HG03103 (cell line): ENCODE measurements at regions not wholly inside any gene's neighbourhood (a gene's known extent, or its start where the extent isn't known, plus 50 kb on each side); places are given as distances from the start of the nearest gene placed in this dataset.

Source experiments
- ATAC-seq: cut with Tn5 transposase; IDR thresholded peaks from one replicate; pipeline ENCODE4 v1.9.1; 2021; ENCODE audit warnings: low read depth; ENCODE audit not compliant: unreplicated experiment

DNA sequence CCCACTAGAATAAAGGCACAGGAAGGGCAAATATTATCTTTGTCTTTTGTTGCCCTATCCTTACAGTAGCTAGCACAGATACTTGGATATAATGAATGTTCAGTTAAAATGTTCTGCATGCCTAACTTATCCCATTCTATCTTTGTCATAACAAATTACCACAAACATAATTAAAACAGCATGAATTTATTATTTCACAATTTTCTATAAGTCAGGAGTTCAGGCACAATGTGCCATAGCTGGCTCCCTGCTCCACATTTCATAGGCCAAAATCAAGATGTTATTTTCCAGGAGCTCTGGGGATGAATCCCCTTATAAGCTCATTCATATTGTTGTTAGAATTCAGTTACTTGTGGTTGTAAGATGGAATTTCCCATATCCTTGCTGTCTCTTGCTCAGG is 975.5 kb downstream of the IGSF11 start:
- no peak for ATAC-seq

DNA sequence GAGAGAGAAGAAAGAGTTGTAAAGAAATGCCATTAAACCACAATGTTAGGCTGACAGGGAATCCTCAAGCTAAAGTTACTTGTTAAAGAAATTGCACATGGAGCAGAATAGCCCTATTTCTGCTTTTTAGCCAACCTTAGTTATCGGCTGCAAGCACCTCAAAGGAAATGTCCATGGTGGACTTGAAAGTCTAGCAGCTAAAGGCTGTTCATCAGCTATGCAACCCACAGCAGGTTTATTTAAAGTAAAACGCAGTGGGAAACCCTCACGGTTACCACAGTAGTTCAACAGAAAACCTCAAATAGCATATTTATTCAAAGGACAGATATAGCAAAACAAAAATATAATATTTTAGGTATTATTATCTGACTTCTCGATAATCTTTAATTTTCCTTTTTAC is 967.2 kb downstream of the IGSF11 start:
- ATAC-seq: no peak

DNA sequence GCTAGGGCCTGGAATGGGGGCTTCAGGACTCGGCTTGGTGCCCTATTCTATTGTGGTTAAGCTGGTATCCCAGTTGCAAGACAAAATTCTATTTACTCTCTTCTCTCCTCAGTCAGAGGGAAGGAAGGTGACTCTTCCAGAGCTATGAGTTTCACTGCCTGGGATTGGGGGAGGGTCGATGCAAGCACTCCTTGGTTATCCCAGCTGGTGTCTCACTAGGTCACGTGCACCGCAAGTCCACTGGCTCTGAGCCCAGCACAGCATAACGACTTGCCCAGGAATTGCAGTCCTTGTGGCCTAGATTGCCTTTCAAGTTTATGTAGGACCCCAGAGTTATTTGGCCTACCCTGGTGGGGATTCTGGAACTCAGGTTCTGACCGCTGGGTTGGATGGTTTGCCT is 958.8 kb downstream of the IGSF11 start:
- no peak for ATAC-seq

DNA sequence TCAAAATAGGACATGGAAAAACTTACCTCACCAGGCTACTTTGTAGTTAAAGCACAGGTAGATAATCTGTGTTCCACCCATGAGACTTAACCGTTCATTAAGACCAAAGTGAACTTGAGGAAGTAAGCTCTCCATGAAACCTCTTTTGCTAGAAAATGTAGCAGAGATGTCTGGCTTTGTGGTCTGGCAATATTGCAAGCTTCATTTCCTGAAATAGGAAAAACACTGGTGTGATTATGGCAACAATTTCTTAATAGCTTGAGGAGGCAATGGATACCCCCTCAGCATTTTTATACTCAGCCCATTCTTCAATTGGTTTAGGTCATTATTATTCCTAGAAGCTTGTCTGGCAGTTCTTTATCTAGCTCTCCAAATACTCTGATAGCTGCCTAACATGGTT is 957.3 kb downstream of the IGSF11 start:
- no peak for ATAC-seq

DNA sequence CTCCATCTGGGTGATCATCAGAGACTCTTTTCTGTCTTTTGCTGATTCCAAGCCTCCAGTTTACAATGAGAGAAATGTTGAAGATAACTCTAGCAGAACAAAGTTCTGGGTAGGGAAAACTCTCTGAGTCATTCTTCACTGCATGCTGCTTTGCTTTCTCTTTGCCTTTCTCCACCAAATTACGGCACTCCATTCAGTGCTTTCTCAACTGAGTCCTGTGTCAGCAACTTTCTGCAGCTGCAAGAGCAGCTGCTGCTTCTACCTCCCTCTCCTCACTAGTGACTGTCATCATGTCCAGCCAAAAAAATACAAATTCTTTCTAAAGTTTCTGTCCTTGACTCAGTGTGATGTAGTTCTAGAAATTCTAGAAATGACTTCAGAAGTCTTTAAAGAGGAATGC is 953.8 kb downstream of the IGSF11 start:
- no peak for ATAC-seq

DNA sequence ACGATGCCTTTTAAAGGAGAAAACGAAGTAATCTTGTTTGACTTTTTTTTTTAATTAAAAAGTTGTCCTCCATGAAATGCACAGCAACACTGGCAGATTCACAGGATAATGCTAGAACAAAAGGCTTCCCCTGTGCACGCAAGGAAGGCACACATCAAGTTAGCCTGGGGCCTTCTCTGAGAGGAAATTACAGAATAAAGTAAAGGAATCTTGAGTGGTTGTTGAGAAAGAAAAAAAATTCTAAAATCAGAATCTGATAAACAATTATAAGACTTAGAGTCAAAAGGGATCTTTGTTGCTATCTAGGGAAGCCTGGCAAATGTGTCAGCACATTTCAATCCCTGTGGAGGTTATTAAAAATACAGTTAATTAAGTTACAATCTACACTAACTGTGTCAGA is 946.0 kb downstream of the IGSF11 start:
- no peak for ATAC-seq

DNA sequence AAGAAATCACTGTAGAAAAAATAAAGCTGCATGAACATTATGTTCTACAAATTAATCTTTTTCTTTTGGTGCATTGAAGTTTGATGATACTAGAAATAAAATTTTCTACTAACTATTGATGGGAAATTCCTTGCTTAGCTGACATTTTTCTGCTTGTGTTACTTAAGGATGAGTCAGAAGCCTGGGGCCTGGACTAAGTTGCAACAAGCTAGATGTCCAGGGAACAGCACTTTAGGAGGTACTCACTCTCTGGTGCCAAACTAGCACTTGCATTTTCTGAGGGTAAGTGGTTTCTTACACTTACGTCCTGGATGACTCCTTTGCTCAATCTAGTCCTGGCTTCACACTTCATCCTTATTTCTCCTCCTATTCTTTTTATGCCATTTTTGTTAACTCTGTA is 945.1 kb downstream of the IGSF11 start:
- no peak for ATAC-seq

DNA sequence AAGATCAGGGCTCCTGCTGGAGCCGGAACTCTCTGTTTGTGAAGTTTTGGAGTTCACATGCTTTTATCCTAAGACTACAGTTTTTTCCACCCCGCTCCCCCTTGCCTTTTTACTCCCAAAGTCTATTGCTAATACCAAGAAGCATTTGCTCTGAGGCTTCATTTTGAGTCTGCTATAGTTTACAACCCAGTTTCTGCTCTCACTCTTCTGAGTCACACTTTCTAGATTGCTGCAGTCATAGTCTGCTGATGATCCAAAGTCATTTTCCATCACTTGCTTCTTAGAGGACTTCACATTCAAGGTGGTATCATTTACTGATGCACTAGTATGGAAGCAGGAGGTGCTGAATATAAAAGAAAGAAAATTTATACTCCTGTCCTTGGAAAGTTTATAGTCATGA is 937.4 kb downstream of the IGSF11 start:
- no peak for ATAC-seq

DNA sequence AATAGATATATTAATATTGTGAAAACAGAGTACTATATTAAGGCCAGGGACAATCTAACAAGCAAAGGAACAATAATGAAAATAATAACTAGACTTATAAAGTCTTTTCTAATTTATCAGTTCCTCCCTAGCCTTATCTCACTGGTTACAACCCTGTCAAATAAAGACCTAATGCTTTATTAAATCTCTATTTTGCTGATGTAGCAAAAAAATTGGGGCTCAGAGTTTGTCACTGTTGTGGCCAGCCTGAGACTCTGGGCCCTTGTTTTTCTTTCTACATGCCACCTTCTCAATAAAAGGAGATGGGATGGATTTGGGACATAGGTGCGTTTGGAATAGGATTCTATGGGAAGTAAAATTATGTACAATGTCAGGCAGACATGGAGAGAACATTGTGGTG is 937.0 kb downstream of the IGSF11 start:
- no peak for ATAC-seq

DNA sequence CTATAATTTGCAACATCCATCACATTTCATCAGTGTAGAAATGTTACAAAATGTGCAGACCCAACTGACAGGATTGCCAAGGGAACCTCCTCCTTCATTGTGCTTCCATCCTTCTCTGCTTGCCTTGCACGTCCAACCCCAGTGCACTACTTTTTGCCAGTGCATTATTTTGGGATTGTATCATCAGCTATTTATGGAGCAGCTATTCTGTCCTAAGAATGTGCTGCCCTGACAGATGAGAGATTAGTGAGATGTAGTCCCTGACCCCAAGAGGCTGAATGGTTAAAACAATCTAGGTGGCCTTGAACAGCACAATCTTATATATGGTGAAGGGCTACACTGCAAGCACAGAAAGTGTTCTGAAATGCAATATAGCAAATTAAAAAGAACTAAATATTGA is 935.8 kb downstream of the IGSF11 start:
- no peak for ATAC-seq

DNA sequence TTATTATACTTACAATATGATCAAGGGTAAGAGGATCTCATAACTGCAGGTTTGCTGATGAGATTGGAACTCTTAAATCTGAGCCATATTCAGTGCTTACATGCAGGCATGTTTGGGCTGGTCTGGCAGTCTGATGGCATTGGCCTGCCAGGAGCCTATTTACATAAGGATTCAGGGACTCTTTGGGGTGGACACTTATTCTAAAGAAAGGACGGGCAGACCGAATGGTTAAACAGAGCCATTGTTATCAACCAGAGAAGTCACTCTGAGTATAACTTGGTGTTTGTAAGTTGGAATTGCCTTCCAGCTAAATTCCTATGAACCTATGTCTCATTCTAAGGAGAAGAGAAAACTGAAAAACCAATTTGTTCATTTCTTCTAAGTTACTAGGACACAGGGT is 932.8 kb downstream of the IGSF11 start:
- ATAC-seq: no peak

DNA sequence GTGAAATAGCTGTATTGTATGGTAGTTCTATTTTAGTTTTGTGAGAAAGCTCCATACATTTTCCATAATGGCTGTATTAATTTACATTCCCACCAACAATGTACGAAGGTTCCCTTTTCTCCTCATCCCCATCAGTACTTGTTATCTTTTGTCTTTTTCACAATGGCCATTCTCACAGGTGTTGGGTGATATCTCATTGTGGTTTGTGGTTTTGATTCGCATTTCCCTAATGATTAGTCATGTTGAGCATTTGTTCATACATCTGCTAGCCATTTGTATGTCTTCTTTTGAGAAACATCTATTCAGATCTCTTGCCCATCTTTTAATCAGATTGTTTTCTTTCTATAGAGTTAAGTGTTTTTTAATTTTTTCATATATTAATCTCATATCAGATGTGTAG is 931.9 kb downstream of the IGSF11 start:
- no peak for ATAC-seq

DNA sequence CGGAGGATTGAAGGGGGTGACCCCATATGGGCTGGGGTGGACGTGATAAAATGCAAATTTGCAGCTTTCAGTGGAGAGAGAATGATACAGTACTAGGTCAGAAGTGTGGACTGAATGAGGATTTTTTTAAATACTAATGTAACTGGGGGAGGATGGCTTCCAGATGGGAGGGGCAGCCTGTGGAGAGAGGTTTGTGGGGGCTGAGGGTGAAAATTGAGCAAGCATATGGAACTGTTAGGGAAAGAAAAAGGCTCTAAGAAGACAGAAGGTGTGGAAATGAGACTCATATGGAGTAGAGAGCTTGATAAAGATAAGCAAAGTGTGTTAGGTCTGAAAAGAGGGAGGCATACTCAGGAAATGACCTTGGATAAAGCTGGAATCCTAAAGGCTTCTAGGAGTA is 926.4 kb downstream of the IGSF11 start:
- no peak for ATAC-seq

DNA sequence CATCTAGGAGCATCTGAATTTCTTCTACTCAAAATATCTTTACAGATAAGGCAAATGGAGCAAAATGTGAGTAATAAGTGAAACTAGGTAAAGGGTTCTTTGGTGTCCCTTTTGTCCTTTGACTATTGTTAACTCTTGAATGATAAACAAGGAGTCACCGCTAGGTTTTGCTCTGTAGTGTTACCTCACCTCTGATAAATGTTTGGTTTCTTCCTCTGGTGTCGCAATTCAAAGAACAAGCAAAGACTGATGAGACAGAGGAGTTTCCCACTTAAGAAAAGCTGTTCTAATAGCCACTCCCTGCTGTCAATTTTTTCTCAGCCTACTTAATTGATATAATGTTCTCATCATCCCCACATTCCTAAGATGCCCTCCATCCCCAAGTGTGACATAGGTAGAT is 925.9 kb downstream of the IGSF11 start:
- ATAC-seq: no peak

DNA sequence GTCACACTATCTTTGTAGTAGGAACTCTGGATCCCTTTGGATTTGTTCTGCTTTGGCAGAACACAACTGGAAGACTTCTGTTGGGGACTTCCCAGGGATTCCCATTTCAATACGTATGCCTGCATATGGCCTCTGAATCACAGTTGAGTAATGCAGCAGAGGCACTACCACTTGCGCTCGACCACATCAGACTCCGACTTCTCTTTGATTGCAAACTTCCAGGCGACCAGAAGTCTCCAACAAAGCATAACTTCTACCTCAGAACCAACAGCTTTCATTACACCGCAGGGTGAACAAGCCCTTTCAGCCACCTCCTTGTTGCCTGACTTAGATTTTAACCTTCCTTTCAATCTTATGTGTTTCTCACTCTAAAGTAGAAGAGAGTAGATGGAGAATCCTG is 924.4 kb downstream of the IGSF11 start:
- no peak for ATAC-seq

DNA sequence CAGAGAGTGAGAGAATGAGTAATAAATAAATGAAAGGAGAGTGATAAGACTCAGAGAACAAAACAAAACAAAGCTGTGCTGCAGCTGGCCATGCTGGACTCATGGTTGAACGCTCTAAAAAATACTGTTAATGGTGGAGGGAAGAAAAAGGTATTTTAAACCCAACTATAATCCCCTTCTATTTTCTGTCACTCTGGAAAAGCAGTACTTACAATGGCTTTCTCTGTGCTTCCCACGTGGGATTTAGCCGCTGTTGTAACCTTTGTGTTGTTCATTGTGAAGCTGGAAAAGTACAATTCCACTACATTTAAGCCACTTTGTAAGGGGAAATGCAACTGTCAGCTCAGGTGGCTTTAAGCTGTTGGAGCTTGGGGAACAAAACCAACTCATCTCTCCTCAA is 917.7 kb downstream of the IGSF11 start:
- no peak for ATAC-seq

DNA sequence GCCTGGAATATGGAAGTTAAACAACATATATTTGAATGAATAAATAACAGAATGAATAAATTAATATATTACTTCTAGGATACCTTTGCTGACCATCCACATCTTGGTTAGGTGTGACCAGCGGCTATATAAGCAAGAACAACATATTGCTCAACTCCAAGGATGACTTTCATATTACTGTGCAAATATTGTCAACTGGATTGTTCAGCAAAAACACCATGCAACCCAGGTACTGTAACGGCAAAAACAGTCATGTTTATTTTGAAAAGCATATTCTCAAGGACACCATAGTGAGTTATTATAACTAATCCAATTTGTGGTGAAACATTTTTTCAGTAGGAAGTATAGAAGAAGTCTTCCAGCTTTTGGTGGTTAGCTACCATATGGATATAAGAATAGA is 907.9 kb downstream of the IGSF11 start:
- no peak for ATAC-seq

DNA sequence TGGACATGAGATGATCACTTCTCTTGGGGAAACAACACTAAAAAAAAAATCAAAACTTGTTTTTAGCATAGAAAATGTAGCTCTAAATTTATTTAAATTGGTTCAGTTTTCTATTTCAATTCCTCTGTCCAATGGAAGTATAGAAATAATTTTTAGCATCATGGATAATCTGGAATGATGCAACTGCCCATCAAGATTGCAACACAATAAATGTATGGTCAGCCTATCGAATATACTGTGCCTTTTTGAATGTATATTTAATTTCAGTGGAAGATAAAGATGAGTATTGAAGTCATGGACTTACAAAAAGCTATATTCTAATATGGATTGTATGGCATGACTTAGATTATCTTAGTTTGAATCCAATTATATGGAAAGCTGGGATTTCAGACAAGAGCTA is 906.7 kb downstream of the IGSF11 start:
- ATAC-seq: no peak

DNA sequence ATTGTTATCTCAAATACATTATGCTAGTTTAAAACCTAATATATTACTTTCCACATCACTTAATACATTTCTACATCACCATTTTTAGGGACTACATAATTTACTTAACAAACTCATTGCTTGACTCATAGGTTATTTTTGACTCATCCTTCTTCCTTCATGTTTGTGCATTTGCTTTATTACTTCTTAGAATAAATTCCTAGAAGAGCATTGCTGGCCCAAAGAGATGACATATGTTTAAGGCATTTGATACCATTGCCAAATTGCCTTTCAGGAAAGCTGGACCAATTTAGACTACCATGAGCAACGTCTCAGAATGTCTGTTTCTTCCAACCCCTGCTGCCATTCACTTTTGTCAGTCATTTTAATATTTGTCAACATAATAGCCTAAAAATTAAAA is 905.8 kb downstream of the IGSF11 start:
- no peak for ATAC-seq

DNA sequence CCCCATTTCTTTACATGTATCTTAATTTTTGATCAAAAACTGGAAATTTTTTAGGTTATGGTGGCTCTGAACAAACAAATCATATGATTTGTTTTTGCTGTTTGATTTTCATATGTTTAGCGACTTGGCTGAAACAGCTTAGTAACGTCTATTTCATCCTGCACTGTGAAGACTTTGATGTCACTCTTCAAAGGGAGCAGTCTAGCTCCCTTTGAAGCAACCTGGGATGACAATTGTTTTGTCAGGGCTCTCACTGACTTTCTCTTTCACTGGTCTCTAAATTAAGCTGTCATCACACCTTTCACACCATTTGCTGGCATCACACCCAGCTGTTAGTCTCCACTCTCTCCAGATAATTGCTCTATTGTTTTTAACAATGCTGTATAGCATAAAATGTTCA is 896.9 kb downstream of the IGSF11 start:
- no peak for ATAC-seq

DNA sequence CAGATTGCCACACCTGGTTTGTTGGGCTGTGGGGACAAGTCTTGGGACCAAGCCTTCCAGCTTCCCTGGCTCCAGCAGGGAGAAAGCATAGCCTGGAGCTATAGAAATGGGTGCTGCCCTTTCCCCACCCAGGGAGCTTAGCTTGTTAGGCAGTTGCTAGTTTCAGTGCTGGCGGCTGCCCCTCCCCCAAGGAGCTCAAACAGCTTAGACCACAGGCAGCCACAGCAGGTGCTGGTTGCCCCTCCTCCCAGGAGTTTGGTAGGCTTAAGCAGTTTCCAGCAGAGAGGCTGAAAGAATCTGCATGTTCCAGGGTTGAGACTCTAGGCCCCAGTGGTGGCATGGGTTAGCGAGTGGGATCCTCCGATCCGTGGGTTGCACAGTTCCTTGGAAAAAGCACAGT is 889.7 kb downstream of the IGSF11 start:
- no peak for ATAC-seq

DNA sequence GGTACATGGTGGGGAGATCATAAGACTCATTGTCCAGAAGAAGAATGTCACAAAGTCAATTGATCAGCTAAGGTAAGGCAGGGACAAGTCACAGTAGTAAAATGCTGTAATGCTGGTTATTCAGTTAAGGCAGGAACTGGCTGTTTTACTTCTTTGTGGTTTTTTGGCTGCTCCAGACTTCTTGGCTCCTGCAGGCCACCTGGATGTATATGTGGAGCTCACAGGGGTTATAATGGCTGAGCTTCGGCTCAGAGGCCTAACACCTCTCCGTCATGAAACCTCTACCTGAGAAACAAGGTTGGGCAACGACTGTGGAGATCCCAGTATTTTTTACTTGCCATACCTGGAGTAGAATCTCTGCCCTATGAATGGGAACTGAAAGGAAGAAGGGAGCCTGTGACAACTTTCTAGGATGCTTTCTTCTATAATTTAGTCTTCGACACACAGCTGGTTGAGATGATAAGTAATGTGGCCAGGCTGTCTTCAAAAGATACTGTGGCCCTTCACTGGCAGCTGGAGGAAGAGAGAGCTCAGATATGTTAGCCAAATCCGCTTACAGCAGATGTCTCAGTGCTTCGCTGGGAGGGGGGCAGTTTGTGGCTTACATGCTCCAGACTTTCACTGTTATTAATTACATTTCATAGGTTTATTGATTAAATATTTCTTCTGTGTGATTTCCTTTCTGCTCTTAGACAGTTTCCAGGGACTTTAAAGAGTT is 887.8 kb downstream of the IGSF11 start:
- no peak for ATAC-seq

DNA sequence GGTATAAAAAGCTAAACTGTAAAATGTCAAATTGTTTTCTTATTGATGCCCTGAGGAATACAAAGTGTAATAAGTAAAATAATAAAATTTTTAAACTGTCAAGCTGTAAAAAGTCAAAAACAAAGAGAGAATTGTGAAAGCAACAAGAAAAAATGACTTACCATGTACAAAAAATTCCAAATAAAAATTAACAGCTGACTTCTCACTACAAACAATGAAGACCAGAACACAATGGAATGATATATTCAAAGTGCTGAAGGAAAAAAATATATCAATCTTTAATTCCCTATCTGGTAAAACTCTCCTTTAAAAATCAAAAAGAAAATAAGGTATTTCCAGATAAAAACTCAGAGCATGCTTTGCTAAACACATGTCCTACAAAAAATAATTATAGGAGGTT is 883.5 kb downstream of the IGSF11 start:
- ATAC-seq: no peak
